Parathyroid adenoma (tissue), 2 donors: ENCODE measurements at regions not wholly inside any gene's neighbourhood (a gene's known extent, or its start where the extent isn't known, plus 50 kb on each side); places are given as distances from the start of the nearest gene placed in this dataset.

ENCODE experiments used
- H2AFZ ChIP-seq: fragments of 300-600 bp; sonication (generic); one replicate; pipeline ENCODE4 v1.7.0; 2017; ENCODE audit warnings: antibody characterized with exemption, mild to moderate bottlenecking
- H3K27ac ChIP-seq: fragments of 300-600 bp; sonication (generic); one replicate; pipeline ENCODE4 v1.7.0; 2017
- H3K27me3 ChIP-seq: fragments of 300-600 bp; sonication (generic); one replicate; pipeline ENCODE4 v1.7.0; 2017; ENCODE audit warnings: low read length; ENCODE audit not compliant: control insufficient read depth, insufficient read depth
- H3K36me3 ChIP-seq: fragments of 300-600 bp; sonication (generic); one replicate; pipeline ENCODE4 v1.7.0; 2017; ENCODE audit warnings: low read length; ENCODE audit not compliant: control insufficient read depth, insufficient read depth
- H3K4me1 ChIP-seq: fragments of 300-600 bp; sonication (generic); one replicate; pipeline ENCODE4 v1.7.0; 2017; ENCODE audit warnings: control low read depth
- H3K4me2 ChIP-seq: fragments of 300-600 bp; sonication (generic); one replicate; pipeline ENCODE4 v1.7.0; 2017; ENCODE audit warnings: low read length
- H3K4me3 ChIP-seq: fragments of 300-600 bp; sonication (generic); one replicate; pipeline ENCODE4 v1.7.0; 2017; ENCODE audit warnings: low read depth, low read length
- H3K79me2 ChIP-seq: fragments of 300-600 bp; sonication (generic); one replicate; pipeline ENCODE4 v1.7.0; 2017; ENCODE audit warnings: control low read depth
- H3K9ac ChIP-seq: fragments of 300-600 bp; sonication (generic); one replicate; pipeline ENCODE4 v1.7.0; 2017; ENCODE audit warnings: mild to moderate bottlenecking
- H3K9me3 ChIP-seq: fragments of 300-600 bp; sonication (generic); one replicate; pipeline ENCODE4 v1.7.0; 2017; ENCODE audit warnings: low read length; ENCODE audit not compliant: control insufficient read depth
- TF ChIP-seq, protein P1 (sequence below): fragments of 300-600 bp; sonication (generic); IDR thresholded peaks from one replicate; pipeline ENCODE4 v1.7.0; 2017; ENCODE audit warnings: antibody characterized with exemption, mild to moderate bottlenecking
- donor health status: primary hyperparathyroidism.

DNA sequence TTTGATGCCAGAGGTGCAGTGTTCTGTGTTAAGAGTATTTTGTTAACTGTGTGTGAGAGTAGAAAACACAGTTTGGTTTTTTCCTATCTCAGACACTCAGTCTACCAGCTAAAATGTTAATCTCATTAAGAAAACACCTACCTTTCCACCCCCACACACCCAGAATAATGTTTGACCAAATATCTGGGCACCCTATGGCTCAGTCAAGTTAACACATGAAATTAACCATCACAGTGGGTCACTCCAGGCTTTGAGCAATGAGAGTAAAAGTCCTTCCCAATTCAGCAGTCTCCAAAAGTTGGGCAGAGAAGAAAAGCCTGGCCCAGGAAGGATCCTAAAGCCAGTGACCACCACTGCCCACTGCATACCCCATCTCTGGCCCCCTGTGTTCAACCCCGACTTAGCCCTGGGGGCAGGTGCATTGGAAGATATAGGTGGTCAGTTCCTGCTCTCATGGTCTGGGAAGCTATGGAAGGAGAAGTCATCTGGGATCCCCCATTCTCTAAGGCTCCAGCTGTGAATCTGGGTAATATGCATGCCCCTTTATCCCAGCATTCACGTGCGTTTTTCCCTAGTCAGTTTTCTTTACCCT lies 50.2 kb upstream of the CSF3R start:
- no peak overlapping the region for H3K9ac ChIP-seq
- no peak overlapping the region for H3K4me3 ChIP-seq
- no peaks in the 10 kb centered on the region for H3K36me3 ChIP-seq
- no peak overlapping the region for H3K4me2 ChIP-seq
- H3K27ac ChIP-seq = no peak overlapping the region
- no peaks in the 10 kb centered on the region for H3K27me3 ChIP-seq
- H3K9me3 ChIP-seq = no peaks in the 10 kb centered on the region
- no peak overlapping the region for H2AFZ ChIP-seq
- TF ChIP-seq, protein P1, sequence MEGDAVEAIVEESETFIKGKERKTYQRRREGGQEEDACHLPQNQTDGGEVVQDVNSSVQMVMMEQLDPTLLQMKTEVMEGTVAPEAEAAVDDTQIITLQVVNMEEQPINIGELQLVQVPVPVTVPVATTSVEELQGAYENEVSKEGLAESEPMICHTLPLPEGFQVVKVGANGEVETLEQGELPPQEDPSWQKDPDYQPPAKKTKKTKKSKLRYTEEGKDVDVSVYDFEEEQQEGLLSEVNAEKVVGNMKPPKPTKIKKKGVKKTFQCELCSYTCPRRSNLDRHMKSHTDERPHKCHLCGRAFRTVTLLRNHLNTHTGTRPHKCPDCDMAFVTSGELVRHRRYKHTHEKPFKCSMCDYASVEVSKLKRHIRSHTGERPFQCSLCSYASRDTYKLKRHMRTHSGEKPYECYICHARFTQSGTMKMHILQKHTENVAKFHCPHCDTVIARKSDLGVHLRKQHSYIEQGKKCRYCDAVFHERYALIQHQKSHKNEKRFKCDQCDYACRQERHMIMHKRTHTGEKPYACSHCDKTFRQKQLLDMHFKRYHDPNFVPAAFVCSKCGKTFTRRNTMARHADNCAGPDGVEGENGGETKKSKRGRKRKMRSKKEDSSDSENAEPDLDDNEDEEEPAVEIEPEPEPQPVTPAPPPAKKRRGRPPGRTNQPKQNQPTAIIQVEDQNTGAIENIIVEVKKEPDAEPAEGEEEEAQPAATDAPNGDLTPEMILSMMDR = no peak
- no peaks in the 10 kb centered on the region for H3K79me2 ChIP-seq
- no peaks in the 10 kb centered on the region for H3K4me1 ChIP-seq
